Uterus (tissue), 2 donors: ENCODE measurements at regions not wholly inside any gene's neighbourhood (a gene's known extent, or its start where the extent isn't known, plus 50 kb on each side); places are given as distances from the start of the nearest gene placed in this dataset.

Experiments used
- CTCF ChIP-seq, 4 experiments: fragments of 200-600 bp in 2 of 4; fragments of 450-650 bp in 2 of 4; sonication (generic) in 2 of 4; IDR thresholded peaks; one replicate each; pipeline ENCODE4 v1.5.1; 2016 to 2019; ENCODE audit warnings: antibody characterized with exemption in 4 of 4, mild to moderate bottlenecking in 2 of 4, moderate library complexity in 1 of 4
- POLR2A ChIP-seq, 2 donors: fragments of 450-650 bp; IDR thresholded peaks; one replicate each; pipeline ENCODE4 v1.6.1; 2016; ENCODE audit warnings: antibody characterized with exemption in 2 of 2, mild to moderate bottlenecking in 1 of 2, moderate library complexity in 1 of 2

GRCh38 chr1:58154256-58154655 lies 392.3 kb downstream of the OMA1 start:
- no peak for TF ChIP-seq CTCF (IDR thresholded peaks at IDR 0.05)
- TF ChIP-seq POLR2A (IDR thresholded peaks at IDR 0.05) = no peak
